ENCODE measurements at regions not wholly inside any gene's neighbourhood (a gene's known extent, or its start where the extent isn't known, plus 50 kb on each side); places are given as distances from the start of the nearest gene placed in this dataset.

DNA sequence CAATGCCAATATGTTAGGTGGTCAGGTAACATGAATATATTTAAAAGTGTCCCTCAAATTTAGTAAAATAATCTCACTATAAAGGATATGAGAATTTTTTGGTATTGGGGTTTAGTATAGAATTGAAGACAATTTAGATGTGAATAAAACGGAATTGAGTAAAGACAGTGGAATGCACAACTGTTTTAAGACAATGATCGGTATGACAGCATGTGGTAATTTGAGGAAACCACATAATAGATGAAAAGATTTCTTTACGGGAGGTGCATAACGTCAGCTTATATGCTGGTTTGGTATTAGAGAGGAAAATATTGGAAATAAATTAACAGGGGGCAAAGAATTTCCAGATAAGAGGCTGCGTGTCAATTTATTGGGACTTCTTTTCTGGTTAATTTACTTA lies 1043.2 kb downstream of the CDH18 start:
- no peaks in the 10 kb centered on the region for H3K79me2 ChIP-seq (ENCODE audit: insufficient read depth, low read depth)
- TF ChIP-seq, protein P1, sequence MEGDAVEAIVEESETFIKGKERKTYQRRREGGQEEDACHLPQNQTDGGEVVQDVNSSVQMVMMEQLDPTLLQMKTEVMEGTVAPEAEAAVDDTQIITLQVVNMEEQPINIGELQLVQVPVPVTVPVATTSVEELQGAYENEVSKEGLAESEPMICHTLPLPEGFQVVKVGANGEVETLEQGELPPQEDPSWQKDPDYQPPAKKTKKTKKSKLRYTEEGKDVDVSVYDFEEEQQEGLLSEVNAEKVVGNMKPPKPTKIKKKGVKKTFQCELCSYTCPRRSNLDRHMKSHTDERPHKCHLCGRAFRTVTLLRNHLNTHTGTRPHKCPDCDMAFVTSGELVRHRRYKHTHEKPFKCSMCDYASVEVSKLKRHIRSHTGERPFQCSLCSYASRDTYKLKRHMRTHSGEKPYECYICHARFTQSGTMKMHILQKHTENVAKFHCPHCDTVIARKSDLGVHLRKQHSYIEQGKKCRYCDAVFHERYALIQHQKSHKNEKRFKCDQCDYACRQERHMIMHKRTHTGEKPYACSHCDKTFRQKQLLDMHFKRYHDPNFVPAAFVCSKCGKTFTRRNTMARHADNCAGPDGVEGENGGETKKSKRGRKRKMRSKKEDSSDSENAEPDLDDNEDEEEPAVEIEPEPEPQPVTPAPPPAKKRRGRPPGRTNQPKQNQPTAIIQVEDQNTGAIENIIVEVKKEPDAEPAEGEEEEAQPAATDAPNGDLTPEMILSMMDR (conservative IDR thresholded peaks at IDR 0.05; ENCODE audit: low read depth, low read length), result no peak
- no peaks in the 10 kb centered on the region for H3K36me3 ChIP-seq (ENCODE audit: insufficient read depth)
- no peaks in the 10 kb centered on the region for H4K20me1 ChIP-seq (ENCODE audit: insufficient read depth)
- no peak overlapping the region for H3K4me3 ChIP-seq (IDR thresholded peaks at IDR 0.05; ENCODE audit: insufficient read depth, low read depth, low read length)
- no peak overlapping the region for H2AFZ ChIP-seq (ENCODE audit: low read depth)
- no peak overlapping the region for H3K27ac ChIP-seq
- no peaks in the 10 kb centered on the region for H3K27me3 ChIP-seq (ENCODE audit: insufficient read depth, low read depth)
- no peak overlapping the region for H3K9ac ChIP-seq
- H3K4me2 ChIP-seq, result no peak overlapping the region
- H3K4me1 ChIP-seq (ENCODE audit: low read depth, poor library complexity, severe bottlenecking), result no peaks in the 10 kb centered on the region

DNA sequence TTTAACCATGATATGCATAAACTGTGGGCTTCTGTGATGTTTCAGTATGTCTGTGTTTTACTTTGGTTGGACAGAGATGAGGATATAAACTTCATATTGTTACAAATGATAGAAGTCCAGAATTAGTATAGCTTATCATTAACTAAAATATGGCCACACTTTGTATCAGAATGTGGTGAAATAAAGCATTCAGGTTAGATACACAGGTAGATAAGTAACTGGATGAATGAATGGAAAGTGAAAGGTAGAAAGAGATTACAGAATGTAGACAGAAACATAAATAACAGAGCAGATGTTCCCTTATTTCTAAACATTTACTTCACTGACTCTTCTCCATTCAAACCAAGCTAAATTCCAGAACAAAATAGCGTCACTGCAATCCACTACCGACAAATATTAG lies 1033.8 kb downstream of the CDH18 start:
- Histone ChIP-seq H3K4me1 (ENCODE audit: low read depth, poor library complexity, severe bottlenecking) (peaks cover 14% of the 10 kb centered on the region), H3K4me2 (no peak overlapping the region), H3K27ac (no peak overlapping the region), H3K4me3 (IDR thresholded peaks at IDR 0.05; ENCODE audit: insufficient read depth, low read depth, low read length) (no peak overlapping the region), H3K27me3 (ENCODE audit: insufficient read depth, low read depth) (no peaks in the 10 kb centered on the region), H3K9ac (no peak overlapping the region), H3K36me3 (ENCODE audit: insufficient read depth) (no peaks in the 10 kb centered on the region), H3K79me2 (ENCODE audit: insufficient read depth, low read depth) (no peaks in the 10 kb centered on the region), H2AFZ (ENCODE audit: low read depth) (no peak overlapping the region), H4K20me1 (ENCODE audit: insufficient read depth) (no peaks in the 10 kb centered on the region)
- TF ChIP-seq, protein P1 (conservative IDR thresholded peaks at IDR 0.05; ENCODE audit: low read depth, low read length), result no peak

DNA sequence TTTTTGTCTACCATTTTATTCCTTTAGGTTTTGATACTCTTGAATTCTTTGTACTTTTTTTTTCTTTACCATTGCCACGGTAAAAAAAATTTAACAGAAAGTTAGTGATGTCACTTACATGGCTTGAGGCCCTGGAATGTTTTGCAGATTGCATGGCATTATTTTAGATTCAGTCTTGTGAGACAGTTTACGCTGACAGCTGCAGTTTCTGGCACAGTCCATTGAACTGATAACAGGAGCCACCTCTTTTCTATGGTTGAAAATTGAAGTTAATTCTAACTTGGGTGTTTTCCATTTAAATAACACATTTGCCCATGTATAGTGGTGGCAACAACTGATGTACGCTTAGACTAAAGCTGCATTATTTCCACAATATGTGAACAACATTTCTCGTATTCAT lies 1028.5 kb downstream of the CDH18 start:
- H2AFZ ChIP-seq (ENCODE audit: low read depth), result no peak overlapping the region
- no peaks in the 10 kb centered on the region for H3K27me3 ChIP-seq (ENCODE audit: insufficient read depth, low read depth)
- TF ChIP-seq, protein P1 (conservative IDR thresholded peaks at IDR 0.05; ENCODE audit: low read depth, low read length), result no peak
- peaks cover 50% of the 10 kb centered on the region for H3K4me1 ChIP-seq (ENCODE audit: low read depth, poor library complexity, severe bottlenecking)
- no peaks in the 10 kb centered on the region for H3K36me3 ChIP-seq (ENCODE audit: insufficient read depth)
- H3K4me3 ChIP-seq (IDR thresholded peaks at IDR 0.05; ENCODE audit: insufficient read depth, low read depth, low read length), result no peak overlapping the region
- H3K9ac ChIP-seq, result no peak overlapping the region
- H4K20me1 ChIP-seq (ENCODE audit: insufficient read depth), result no peaks in the 10 kb centered on the region
- H3K79me2 ChIP-seq (ENCODE audit: insufficient read depth, low read depth), result no peaks in the 10 kb centered on the region
- peak overlapping the region; percentile 8; the same call in 1 of the 2 replicates for H3K4me2 ChIP-seq
- no peak overlapping the region for H3K27ac ChIP-seq

DNA sequence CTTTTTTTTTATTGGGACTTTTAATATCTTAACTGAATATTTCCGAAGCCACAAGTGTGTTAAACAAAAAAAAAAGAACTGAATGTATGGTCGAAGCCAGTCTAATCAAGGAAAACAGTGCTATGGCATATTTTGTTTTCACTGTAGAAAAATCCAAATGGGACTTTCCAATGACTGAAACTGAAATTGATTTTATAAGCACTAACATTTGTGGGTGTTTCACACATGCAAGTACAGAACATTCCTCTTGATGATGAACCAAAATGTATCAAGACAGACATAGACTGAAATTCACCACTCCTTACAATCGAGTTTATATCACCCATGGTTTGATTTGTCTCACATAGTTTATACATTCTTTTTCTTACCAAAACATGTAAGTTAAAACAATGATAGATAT lies 1026.8 kb downstream of the CDH18 start:
- H3K9ac ChIP-seq, result peak overlapping the region; percentile 4; the same call in 1 of the 2 replicates
- H3K4me1 ChIP-seq (ENCODE audit: low read depth, poor library complexity, severe bottlenecking), result peaks cover 65% of the 10 kb centered on the region
- H4K20me1 ChIP-seq (ENCODE audit: insufficient read depth), result no peaks in the 10 kb centered on the region
- no peaks in the 10 kb centered on the region for H3K79me2 ChIP-seq (ENCODE audit: insufficient read depth, low read depth)
- peak overlapping the region; percentile 72 for H3K4me2 ChIP-seq
- peak overlapping the region; percentile 64 for H3K27ac ChIP-seq
- no peak overlapping the region for H3K4me3 ChIP-seq (IDR thresholded peaks at IDR 0.05; ENCODE audit: insufficient read depth, low read depth, low read length)
- H3K36me3 ChIP-seq (ENCODE audit: insufficient read depth), result no peaks in the 10 kb centered on the region
- H2AFZ ChIP-seq (ENCODE audit: low read depth), result no peak overlapping the region
- TF ChIP-seq, protein P1 (conservative IDR thresholded peaks at IDR 0.05; ENCODE audit: low read depth, low read length), result no peak
- no peaks in the 10 kb centered on the region for H3K27me3 ChIP-seq (ENCODE audit: insufficient read depth, low read depth)
